ENCODE measurements at regions not wholly inside any gene's neighbourhood (a gene's known extent, or its start where the extent isn't known, plus 50 kb on each side); places are given as distances from the start of the nearest gene placed in this dataset.

GRCh38 chr11:94678236-94678635, 89.9 kb upstream of the AMOTL1 start:
- TF ChIP-seq EZH2phosphoT487 (IDR thresholded peaks at IDR 0.05; ENCODE audit: insufficient read depth, low read depth) (no peak), EZH2 (IDR thresholded peaks at IDR 0.05; ENCODE audit: insufficient read depth, poor library complexity, severe bottlenecking) (no peak)

Measured in GM23248 (cell line).